ENCODE measurements at regions not wholly inside any gene's neighbourhood (a gene's known extent, or its start where the extent isn't known, plus 50 kb on each side); places are given as distances from the start of the nearest gene placed in this dataset.
"Not testable (repeated sequence)": the region's sequence is repeated elsewhere in the genome, so short reads cannot be mapped to it uniquely, and the experiment has no call there.

- DNase-seq: no peak
Measured at GRCh38 chr2:180596453-180596852, 384.0 kb upstream of the UBE2E3 start.

- no peak for DNase-seq
Measured at GRCh38 chr2:180591947-180592346, 388.5 kb upstream of the UBE2E3 start.

GRCh38 chr2:180591093-180591781, 389.2 kb upstream of the UBE2E3 start:
- not testable (repeated sequence) for DNase-seq

DNA sequence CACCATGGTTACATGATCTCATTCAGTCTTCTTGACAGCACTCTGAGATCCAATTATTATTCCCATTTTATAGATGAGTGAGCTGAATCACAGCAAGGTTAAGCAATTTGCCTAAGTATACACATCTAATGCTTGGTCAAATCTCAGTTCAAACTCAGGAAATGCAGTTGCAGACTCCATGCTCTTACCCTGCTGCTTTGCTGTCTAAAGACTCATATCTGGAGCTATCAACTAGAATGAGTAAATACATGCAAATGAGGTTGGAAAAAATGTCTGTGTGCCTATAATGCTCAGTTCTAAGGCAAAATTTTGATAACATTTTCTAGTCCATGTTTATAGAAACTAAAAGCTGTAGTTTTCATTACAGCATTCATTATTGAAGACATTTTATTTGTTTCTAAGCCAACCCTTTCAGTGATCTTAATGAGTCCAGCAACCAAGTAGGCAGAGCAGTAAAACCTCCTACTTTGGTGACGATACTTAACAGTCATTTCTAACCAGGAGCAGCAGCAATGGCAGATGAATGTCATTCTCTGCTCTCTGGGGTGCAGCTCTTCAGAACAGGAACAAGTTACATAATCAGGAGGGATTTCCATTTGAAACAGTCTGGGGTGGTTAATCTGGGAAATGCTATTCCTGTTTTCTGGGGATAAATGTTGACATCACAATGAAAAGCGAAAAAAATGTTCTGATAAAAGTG, 396.8 kb upstream of the UBE2E3 start:
- no peak for DNase-seq

GRCh38 chr2:180579388-180579787, 401.0 kb upstream of the UBE2E3 start:
- no peak for DNase-seq

DNA sequence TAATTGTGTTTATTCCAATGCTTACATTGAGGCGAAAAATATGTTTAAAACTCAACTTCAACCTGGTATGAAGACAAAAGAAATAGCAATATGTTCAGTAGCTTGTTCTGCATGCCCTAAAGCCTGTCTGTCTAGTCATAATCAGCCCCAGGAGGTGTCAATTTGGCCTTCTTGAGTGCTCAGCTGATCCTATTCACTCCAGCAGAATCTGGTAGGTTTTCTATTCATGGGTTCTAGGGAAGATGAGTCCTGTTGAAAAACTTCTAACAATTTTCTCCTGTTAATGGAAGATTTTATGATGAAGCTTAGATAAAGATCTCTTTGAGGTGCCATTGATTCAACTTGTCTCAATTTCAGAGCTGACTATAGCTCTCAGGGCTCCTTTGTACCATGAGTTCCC, 402.0 kb upstream of the UBE2E3 start:
- no peak for DNase-seq

- DNase-seq: no peak
Measured at GRCh38 chr2:180577567-180577966, 402.8 kb upstream of the UBE2E3 start.

DNA sequence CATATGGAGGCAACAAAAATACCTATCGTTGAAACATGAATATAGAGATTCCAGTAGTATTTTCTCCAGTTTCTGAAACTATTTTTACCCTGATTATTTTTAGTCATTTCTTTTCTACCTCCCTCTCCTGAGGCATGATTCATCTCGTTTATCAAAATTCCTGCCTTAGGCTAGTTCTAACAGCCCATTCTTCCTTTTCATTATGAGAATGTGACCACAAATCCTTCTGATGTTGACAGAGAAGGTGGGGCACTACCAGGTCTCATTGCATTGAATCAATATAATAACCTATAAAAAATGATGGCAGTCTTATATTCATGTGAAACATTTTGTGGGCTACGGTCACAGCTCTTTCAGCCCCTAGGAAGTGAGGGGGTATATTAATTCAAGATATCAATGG, 406.5 kb upstream of the UBE2E3 start:
- no peak for DNase-seq

GRCh38 chr2:180572346-180572745, 408.1 kb upstream of the UBE2E3 start:
- no peak for DNase-seq

DNA sequence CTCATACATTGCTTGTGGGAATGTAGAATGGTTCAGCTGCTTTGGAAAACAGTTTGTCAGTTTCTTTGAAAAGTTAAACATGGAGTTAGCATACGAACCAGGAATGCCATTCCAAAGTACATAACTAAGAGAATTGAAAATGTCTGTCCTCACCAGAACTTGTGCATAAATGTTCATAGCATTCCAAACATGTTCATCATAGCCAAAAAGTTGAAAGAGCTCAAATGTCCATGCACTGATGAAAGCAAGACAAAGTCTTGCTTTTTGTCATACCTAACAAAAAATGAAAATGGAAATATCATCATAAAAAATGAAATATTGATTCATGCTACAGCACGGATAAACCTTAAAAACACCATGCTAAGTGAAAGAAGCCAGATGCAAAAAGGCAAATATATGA, 408.8 kb upstream of the UBE2E3 start:
- no peak for DNase-seq

- DNase-seq: no peak
Measured at GRCh38 chr2:180570864-180571263, 409.5 kb upstream of the UBE2E3 start.

DNA sequence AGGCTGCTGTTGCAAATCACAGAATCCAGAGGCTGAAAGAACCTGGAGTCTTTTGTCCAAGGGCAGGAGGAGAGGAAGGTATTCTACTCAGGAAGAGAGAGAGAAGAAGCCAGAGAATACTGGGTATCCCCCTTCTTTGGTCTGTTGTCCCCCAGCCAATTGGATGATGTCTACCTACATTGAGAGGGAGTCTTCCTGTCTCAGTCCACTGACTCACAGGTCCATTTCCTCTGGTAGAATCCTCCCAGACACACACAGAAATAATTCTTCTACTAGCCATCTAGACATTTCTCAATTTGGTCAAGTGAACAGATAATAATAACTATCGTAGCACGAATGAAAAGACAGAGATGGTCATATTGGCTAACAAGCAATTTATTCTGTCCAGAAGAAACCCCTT, 416.4 kb upstream of the UBE2E3 start:
- no peak for DNase-seq

- DNase-seq: no peak
Measured at GRCh38 chr2:180562378-180562777, 418.0 kb upstream of the UBE2E3 start.

DNA sequence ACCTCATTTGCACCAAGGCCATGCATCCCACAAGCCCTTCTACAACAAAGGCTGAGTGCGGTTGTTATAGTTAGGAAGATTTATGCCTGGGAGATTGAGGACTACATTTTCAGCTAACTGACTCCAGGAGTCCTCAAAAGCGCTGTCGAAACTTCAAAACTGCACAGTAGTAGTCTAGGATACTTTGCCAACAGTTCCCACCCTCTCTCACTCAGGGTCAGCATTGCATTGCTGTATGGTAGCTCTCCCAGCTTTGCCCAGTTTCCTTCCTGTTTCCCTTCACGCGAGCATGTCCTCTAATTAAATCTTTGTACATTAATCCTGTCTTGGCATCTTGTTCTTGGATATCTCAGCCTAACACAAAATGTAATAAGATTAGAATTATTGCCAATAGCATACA, 420.6 kb upstream of the UBE2E3 start:
- DNase-seq: peak; percentile 9 to 31

GRCh38 chr2:180559038-180559437, 421.4 kb upstream of the UBE2E3 start:
- no peak for DNase-seq

GRCh38 chr2:180555391-180555965, 424.9 kb upstream of the UBE2E3 start:
- no peak for DNase-seq

DNA sequence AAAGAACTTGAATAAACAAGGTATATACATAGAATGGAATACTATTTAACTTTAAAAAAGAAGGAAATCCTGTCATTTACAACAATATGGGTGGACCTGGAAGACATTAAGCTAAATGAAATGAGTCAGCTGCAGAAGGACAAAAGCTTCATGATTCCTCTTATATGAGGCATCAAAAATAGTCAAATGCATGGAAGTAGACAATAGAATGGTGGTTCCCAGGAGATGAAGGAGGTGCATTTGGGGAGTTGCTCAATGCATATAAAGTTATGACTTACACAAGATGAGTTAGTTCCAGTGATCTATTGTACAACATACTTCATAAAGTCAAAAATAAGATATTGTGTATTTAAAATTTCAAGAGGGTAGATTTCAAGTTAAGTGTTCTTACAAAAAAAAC, 426.1 kb upstream of the UBE2E3 start:
- DNase-seq: no peak

DNA sequence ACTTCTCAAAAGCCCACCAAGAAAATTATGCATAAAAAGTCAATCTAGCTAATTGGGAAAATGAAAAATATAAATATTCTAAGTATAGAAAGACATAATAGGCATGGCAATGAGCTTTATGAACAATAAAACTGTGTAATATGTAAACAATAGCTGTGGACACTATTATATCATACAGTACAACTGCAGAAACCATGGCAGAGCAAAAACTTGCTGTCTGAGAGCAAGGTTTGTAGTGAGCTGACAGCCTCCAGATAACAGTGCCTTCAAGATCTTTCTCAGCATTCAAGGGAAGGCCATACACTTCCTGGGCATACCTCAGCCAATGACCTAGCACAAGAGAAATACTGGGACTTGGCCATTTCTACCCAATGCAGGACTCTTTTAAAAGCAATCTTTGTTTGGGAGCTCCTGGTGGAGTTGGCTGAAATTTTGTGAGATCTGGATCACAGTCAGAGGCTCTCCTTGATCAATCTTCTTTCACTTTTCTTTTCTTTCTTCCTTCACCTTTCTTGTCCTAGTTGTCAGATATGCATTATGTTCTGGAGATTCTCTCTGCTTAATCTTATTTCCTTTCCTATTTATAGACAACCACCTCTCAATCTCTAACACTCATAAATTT, 427.2 kb upstream of the UBE2E3 start:
- DNase-seq: no peak

- DNase-seq: no peak
Measured at GRCh38 chr2:180542511-180542910, 437.9 kb upstream of the UBE2E3 start.

DNA sequence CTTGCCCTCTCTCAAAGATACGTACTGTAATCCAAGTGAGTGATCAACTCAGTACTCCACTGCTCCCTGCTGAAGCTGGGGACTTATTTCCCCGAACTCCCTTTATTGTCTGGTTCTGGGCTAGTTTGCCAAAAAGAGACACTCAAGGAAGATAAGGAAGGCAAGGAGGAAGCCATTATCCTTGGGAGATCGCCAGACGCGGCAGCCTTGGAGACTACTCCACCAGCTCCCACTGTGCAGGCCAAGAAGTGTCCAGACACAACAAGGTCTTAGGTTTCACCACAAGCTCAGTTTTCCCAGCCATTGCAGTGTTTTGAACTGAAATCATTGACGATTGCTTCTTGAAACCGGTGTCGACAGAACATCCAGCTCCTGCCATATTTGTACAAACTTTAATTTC, 439.6 kb upstream of the UBE2E3 start:
- no peak for DNase-seq

DNA sequence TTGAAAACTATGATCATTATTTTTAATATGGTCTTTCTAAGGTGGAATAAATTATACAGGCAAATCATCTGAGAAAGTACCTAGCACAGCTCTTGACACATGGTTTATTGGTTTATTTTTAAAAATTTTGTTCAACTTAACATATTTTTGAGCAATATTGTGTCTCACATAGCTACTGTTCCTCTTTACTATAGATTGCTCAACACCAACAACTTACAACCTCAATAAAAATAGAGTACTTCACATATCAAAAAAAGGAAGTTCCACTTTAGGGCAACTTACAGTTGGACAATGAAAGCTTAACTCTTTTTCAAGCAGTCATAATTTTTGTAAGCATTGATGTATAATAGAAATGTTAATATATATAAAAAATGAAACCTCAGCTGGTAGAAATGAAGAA, 440.9 kb upstream of the UBE2E3 start:
- peak; percentile 91 to 96 for DNase-seq

DNA sequence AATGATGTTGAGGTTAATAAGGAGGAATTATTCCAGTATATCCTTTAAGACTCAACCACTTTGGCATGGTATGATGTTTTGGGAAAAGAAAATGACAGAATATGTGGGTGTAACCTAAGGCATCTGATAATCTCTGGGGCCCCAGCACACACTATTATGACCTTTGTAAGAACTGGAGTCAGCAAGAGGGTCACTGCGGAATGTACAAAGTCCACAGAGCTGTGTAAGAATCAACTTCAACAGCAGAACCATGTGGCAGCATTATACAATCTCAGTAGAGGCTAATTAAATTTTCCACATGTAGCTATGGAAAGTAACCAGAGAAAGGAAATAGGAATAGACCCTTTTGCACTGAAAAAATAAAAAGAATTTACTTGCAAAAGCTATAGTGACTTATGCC, 445.1 kb upstream of the UBE2E3 start:
- DNase-seq: no peak

- DNase-seq: not testable (repeated sequence)
Measured at GRCh38 chr2:180531787-180532186, 448.6 kb upstream of the UBE2E3 start.

GRCh38 chr2:180524499-180524898, 455.9 kb upstream of the UBE2E3 start:
- DNase-seq: no peak
